PFSK-1 (cell line): ENCODE measurements at regions not wholly inside any gene's neighbourhood (a gene's known extent, or its start where the extent isn't known, plus 50 kb on each side); places are given as distances from the start of the nearest gene placed in this dataset.

Experiments used
- FOXP2 ChIP-seq: optimal IDR thresholded peaks from 2 replicates; pipeline ENCODE3; 2011; ENCODE audit warnings: borderline replicate concordance, control low read depth, inconsistent platforms; ENCODE audit not compliant: insufficient read depth; ENCODE audit errors: extremely low read length, extremely low read depth
- POLR2AphosphoS5 ChIP-seq: IDR thresholded peaks from 2 replicates; pipeline ENCODE4 v1.6.1; 2012; ENCODE audit warnings: low read depth, mild to moderate bottlenecking, control low read depth, low read length, moderate library complexity
- REST ChIP-seq, 2 experiments: IDR thresholded peaks; 2 replicates each; pipeline versions ENCODE4 v1.6.1 to v1.8.0; 2011 to 2012; ENCODE audit warnings: low read depth in 2 of 2, low read length in 2 of 2, control low read depth in 1 of 2, inconsistent platforms in 1 of 2, mild to moderate bottlenecking in 1 of 2, moderate library complexity in 1 of 2; ENCODE audit not compliant: insufficient read depth in 1 of 2
- SIN3A ChIP-seq: IDR thresholded peaks from 2 replicates; pipeline ENCODE4 v1.6.1; 2012; ENCODE audit warnings: mild to moderate bottlenecking, low read length, moderate library complexity, borderline replicate concordance; ENCODE audit not compliant: insufficient read depth
- TAF1 ChIP-seq: IDR thresholded peaks from 2 replicates; pipeline ENCODE4 v1.6.1; 2012; ENCODE audit warnings: low read length, control low read depth, borderline replicate concordance; ENCODE audit not compliant: insufficient read depth

DNA sequence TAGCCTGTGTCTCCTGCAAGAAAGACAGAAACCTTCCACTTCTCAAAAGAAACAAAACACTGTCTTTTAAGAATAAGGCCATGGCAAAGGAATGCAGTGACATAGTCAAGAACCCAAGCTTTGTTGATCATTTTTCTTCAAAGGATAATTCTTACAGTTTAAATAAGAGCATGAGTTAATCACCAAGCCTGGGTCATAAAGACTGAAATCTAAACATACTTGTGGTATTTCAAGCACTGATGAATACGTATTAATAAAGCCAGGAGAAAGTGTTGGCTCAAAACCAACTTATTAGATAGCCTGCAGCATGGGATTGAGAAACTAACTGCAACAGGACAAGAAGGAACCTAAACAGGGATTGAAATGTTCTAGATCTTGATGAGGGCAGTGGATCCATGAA, 143.3 kb upstream of the MTNR1B start:
- no peak for TF ChIP-seq POLR2AphosphoS5
- no peak for TF ChIP-seq FOXP2
- no peak for TF ChIP-seq REST (IDR thresholded peaks at IDR 0.05; ENCODE audit: insufficient read depth in 1 of 2, low read depth in 2 of 2, low read length in 2 of 2)
- TF ChIP-seq SIN3A: no peak
- TF ChIP-seq TAF1: no peak
